ENCODE measurements at regions not wholly inside any gene's neighbourhood (a gene's known extent, or its start where the extent isn't known, plus 50 kb on each side); places are given as distances from the start of the nearest gene placed in this dataset.
A peak's percentile ranks its signal among the peaks of the same experiment; 100 is the strongest.

GRCh38 chr16:73311857-73312723 lies 264.2 kb upstream of the ZFHX3 start:
- TF ChIP-seq, protein P1, sequence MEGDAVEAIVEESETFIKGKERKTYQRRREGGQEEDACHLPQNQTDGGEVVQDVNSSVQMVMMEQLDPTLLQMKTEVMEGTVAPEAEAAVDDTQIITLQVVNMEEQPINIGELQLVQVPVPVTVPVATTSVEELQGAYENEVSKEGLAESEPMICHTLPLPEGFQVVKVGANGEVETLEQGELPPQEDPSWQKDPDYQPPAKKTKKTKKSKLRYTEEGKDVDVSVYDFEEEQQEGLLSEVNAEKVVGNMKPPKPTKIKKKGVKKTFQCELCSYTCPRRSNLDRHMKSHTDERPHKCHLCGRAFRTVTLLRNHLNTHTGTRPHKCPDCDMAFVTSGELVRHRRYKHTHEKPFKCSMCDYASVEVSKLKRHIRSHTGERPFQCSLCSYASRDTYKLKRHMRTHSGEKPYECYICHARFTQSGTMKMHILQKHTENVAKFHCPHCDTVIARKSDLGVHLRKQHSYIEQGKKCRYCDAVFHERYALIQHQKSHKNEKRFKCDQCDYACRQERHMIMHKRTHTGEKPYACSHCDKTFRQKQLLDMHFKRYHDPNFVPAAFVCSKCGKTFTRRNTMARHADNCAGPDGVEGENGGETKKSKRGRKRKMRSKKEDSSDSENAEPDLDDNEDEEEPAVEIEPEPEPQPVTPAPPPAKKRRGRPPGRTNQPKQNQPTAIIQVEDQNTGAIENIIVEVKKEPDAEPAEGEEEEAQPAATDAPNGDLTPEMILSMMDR (CRISPR knock-in tag; IDR thresholded peaks at IDR 0.05) = no peak
- TF ChIP-seq ZNF776 (CRISPR knock-in tag; IDR thresholded peaks at IDR 0.05) (no peak), MAZ (IDR thresholded peaks at IDR 0.05; ENCODE audit: borderline replicate concordance, low read depth, low read length) (no peak), MAZ (CRISPR knock-in tag; IDR thresholded peaks at IDR 0.05; ENCODE audit: low read depth) (no peak), NR3C1 (CRISPR knock-in tag; IDR thresholded peaks at IDR 0.05) (no peak), EZH2 (conservative IDR thresholded peaks at IDR 0.05; ENCODE audit: low read depth, low read length) (no peak), USF2 (IDR thresholded peaks at IDR 0.05; ENCODE audit: low read depth, low read length) (peak; percentile 88), USF2 (CRISPR knock-in tag; IDR thresholded peaks at IDR 0.05; ENCODE audit: borderline replicate concordance) (no peak), POLR2AphosphoS5 (IDR thresholded peaks at IDR 0.05; ENCODE audit: low read depth, low read length) (no peak)

Data from HepG2 (cell line).